PC-9 (cell line): ENCODE measurements at regions not wholly inside any gene's neighbourhood (a gene's known extent, or its start where the extent isn't known, plus 50 kb on each side); places are given as distances from the start of the nearest gene placed in this dataset.

Experiments
- BruUV-seq: library from RNA; stranded (reverse); fragments of 400-500 nt; replicated peaks from 2 replicates; lab custom pipeline; 2021; lab: Mats Ljungman, UMichigan
- CTCF ChIA-PET: fragments of 300-600 bp; sonication (Branson Sonifier 250); formaldehyde crosslinking; loops from one replicate; lab custom pipeline; 2022; ENCODE audit warnings: antibody characterized with exemption; lab: Charles Lee
- POLR2A ChIA-PET: fragments of 300-600 bp; sonication (Branson Sonifier 250); formaldehyde crosslinking; loops from one replicate; lab custom pipeline; 2022; ENCODE audit warnings: antibody characterized with exemption; ENCODE audit not compliant: unreplicated experiment; lab: Charles Lee
- DNase-seq, 2 experiments: peaks; one replicate each; pipeline versions ENCODE4 v3.0.0 to v3.0.0-alpha.2; 2015 to 2022; ENCODE audit warnings: mixed read lengths in 1 of 2
- H2AFZ ChIP-seq: fragments of 200-600 bp; sonication (generic); 2 replicates; pipeline ENCODE4 v1.8.1; 2017; ENCODE audit warnings: antibody characterized with exemption
- H3F3A ChIP-seq: fragments of 200-600 bp; sonication (generic); 2 replicates; pipeline ENCODE4 v1.8.1; 2017; ENCODE audit warnings: antibody characterized with exemption, mild to moderate bottlenecking, low read depth; ENCODE audit not compliant: insufficient read depth
- H3K27ac ChIP-seq: fragments of 200-600 bp; sonication (generic); 2 replicates; pipeline ENCODE4 v1.6.1; 2016; ENCODE audit warnings: mixed run types
- H3K27me3 ChIP-seq: fragments of 200-600 bp; sonication (generic); 2 replicates; pipeline ENCODE4 v1.6.1; 2016; ENCODE audit warnings: low read depth, mixed run types; ENCODE audit not compliant: insufficient read depth
- H3K36me3 ChIP-seq: fragments of 200-600 bp; sonication (generic); 2 replicates; pipeline ENCODE4 v1.6.1; 2016; ENCODE audit warnings: low read depth, mixed run types
- H3K4me1 ChIP-seq: fragments of 200-600 bp; sonication (generic); replicated peaks from 2 replicates; pipeline ENCODE4 v1.6.1; 2016; ENCODE audit warnings: mixed run types; ENCODE audit not compliant: insufficient read depth
- H3K4me2 ChIP-seq: fragments of 200-600 bp; sonication (generic); 2 replicates; pipeline ENCODE4 v1.6.1; 2017; ENCODE audit warnings: mixed run types
- H3K4me3 ChIP-seq: fragments of 200-600 bp; sonication (generic); 2 replicates; pipeline ENCODE4 v1.6.1; 2016; ENCODE audit warnings: mixed run types
- H3K79me2 ChIP-seq: fragments of 200-600 bp; sonication (generic); 2 replicates; pipeline ENCODE4 v1.6.1; 2017; ENCODE audit warnings: low read depth, mixed run types
- H3K9me2 ChIP-seq: fragments of 200-600 bp; sonication (generic); 2 replicates; pipeline ENCODE4 v1.8.1; 2017; ENCODE audit warnings: mild to moderate bottlenecking; ENCODE audit not compliant: insufficient read depth
- H3K9me3 ChIP-seq: fragments of 200-600 bp; sonication (generic); 2 replicates; pipeline ENCODE4 v1.8.1; 2016; ENCODE audit warnings: low read depth; ENCODE audit not compliant: insufficient read depth
- H4K20me1 ChIP-seq: fragments of 200-600 bp; sonication (generic); 2 replicates; pipeline ENCODE4 v1.8.1; 2017; ENCODE audit not compliant: insufficient read depth
- EZH2 ChIP-seq: fragments of 200-600 bp; sonication (generic); IDR thresholded peaks from 2 replicates; pipeline ENCODE4 v1.8.0; 2017; ENCODE audit warnings: antibody characterized with exemption, low read depth
- intact Hi-C: fragments of 100-400 bp; cut with micrococcal nuclease; formaldehyde crosslinking; loops from one replicate; pipeline ENCODE4 v1.10.0; 2022; ENCODE audit not compliant: unreplicated experiment
- TF ChIP-seq, protein P1 (sequence below): fragments of 200-600 bp; sonication (generic); conservative IDR thresholded peaks from 2 replicates; pipeline ENCODE4 v1.6.1; 2017; ENCODE audit warnings: mixed run types, antibody characterized with exemption, mild to moderate bottlenecking, moderate library complexity

DNA sequence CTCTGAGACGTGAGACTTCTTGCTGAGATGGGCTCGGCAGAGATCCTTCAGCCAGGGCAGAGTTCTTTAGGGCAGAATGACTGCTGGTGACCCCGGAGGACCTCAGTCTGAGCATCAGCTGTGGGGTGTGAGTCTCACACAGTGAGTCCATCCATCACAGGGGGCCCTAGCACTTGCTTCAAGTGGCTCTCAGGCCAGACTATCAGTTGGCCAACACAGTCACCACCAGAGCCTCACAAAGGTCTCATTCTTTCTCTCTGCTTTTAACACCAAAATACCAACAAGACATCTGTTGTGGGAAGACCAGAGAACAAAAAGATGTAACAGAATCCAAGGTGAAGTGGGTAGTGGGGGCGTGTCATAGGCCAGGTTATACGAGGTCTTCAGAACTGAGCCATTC is 345.6 kb upstream of the NRP1 start:
- intact Hi-C loops: no loop called here
- no peak overlapping the region for H3K4me3 ChIP-seq
- no peaks in the 10 kb centered on the region for H3K79me2 ChIP-seq
- no TSS peak for BruUV-seq
- H3K27me3 ChIP-seq: no peaks in the 10 kb centered on the region
- POLR2A ChIA-PET: no interaction called here
- no peak overlapping the region for H2AFZ ChIP-seq
- H3F3A ChIP-seq: no peaks in the 10 kb centered on the region
- H3K9me2 ChIP-seq: no peaks in the 10 kb centered on the region
- no peak for DNase-seq
- H3K9me3 ChIP-seq: 0 out of 2 replicates have a peak, but pooled peaks cover 5% of the 10 kb centered on the region
- H3K36me3 ChIP-seq: no peaks in the 10 kb centered on the region
- CTCF ChIA-PET: no interaction called here
- TF ChIP-seq, protein P1, sequence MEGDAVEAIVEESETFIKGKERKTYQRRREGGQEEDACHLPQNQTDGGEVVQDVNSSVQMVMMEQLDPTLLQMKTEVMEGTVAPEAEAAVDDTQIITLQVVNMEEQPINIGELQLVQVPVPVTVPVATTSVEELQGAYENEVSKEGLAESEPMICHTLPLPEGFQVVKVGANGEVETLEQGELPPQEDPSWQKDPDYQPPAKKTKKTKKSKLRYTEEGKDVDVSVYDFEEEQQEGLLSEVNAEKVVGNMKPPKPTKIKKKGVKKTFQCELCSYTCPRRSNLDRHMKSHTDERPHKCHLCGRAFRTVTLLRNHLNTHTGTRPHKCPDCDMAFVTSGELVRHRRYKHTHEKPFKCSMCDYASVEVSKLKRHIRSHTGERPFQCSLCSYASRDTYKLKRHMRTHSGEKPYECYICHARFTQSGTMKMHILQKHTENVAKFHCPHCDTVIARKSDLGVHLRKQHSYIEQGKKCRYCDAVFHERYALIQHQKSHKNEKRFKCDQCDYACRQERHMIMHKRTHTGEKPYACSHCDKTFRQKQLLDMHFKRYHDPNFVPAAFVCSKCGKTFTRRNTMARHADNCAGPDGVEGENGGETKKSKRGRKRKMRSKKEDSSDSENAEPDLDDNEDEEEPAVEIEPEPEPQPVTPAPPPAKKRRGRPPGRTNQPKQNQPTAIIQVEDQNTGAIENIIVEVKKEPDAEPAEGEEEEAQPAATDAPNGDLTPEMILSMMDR: no peak
- TF ChIP-seq EZH2: no peak
- H3K4me1 ChIP-seq: no peaks in the 10 kb centered on the region
- H3K27ac ChIP-seq: no peak overlapping the region
- no peak overlapping the region for H3K4me2 ChIP-seq
- H4K20me1 ChIP-seq: no peaks in the 10 kb centered on the region

DNA sequence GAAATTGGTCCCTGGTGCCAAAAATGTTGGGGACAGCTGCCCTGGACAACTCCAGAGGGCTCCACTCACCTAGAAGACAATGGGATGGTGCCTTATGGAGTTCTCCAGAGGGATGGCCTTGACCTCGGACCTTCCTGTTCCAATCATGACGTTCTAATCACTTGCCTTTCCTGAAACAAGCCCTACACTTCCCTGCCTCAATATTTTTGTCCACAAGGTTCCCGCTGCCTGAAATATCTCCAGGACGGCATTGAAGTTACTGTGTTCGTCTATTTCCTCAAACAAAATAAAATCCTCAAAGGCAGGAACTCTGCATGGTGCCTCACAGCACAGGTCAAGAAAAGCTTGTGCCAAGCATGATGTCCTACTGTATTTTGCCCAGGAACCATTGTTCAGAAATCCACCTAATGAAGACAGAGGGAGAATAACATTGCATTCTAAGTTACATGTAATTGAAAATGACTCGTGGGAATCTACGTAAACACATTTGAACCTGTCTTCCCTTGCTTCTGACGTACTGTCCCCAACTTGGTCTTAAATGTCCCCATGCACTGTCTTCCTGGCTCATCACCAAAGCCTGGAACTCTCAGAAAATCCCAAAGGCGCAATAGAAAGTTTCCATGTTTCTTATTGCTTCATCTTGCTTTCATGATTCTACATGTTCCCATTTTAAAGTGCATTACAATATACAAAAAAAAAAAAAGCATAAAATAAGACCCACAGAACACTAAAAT is 342.3 kb upstream of the NRP1 start:
- BruUV-seq: no TSS peak
- CTCF ChIA-PET: no interaction called here
- H3K4me1 ChIP-seq: no peaks in the 10 kb centered on the region
- no peak overlapping the region for H3K27ac ChIP-seq
- intact Hi-C loops: no loop called here
- no peak overlapping the region for H2AFZ ChIP-seq
- H3K79me2 ChIP-seq: no peaks in the 10 kb centered on the region
- no peaks in the 10 kb centered on the region for H4K20me1 ChIP-seq
- POLR2A ChIA-PET: interaction anchor here (0.6 kb wide), 1 partner anchor 15 kb away, joined by 4 read pairs; no protein-coding TSS in a partner anchor
- H3K9me2 ChIP-seq: no peaks in the 10 kb centered on the region
- no peaks in the 10 kb centered on the region for H3F3A ChIP-seq
- no peak for DNase-seq
- H3K4me3 ChIP-seq: no peak overlapping the region
- TF ChIP-seq EZH2: no peak
- TF ChIP-seq, protein P1: no peak
- H3K27me3 ChIP-seq: no peaks in the 10 kb centered on the region
- no peak overlapping the region for H3K4me2 ChIP-seq
- no peaks in the 10 kb centered on the region for H3K36me3 ChIP-seq
- no peaks in the 10 kb centered on the region for H3K9me3 ChIP-seq

DNA sequence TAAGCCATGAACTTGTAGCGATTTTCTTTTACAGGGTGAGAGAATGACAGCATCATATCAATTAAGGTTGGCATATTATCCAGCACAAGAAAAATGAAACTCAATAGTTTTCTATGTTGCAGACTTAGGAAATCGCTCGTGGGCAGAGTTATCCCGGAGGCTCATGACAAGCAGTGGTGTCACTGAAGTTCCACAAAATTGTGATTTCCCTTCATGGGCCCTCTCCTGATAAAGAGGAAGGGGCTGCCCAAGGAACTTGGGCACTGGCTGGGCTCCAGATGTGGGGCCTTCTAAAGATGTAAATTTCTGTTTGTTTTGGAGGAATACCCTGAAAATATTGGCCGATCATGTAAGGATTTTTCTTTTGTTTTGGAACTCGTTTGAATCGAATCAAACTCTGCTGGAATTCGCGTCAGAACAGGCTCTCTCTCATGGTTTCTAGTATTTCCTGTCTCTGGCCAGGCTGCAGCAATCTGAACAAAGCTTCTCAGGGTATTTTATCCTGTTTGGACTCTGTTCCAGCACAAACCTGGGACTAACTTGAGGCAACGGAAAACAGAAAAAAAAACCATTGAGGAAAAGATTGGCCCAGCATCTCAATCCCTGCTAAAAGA is 340.6 kb upstream of the NRP1 start:
- TF ChIP-seq, protein P1: no peak
- TF ChIP-seq EZH2: no peak
- CTCF ChIA-PET: no interaction called here
- DNase-seq: no peak
- BruUV-seq: no TSS peak
- Histone ChIP-seq H2AFZ (no peak overlapping the region), H3K9me3 (no peaks in the 10 kb centered on the region), H3K27ac (no peak overlapping the region), H3K27me3 (no peaks in the 10 kb centered on the region), H4K20me1 (no peaks in the 10 kb centered on the region), H3K36me3 (no peaks in the 10 kb centered on the region), H3F3A (no peaks in the 10 kb centered on the region), H3K9me2 (no peaks in the 10 kb centered on the region), H3K79me2 (no peaks in the 10 kb centered on the region), H3K4me2 (no peak overlapping the region), H3K4me1 (no peaks in the 10 kb centered on the region), H3K4me3 (no peak overlapping the region)
- intact Hi-C loops: no loop called here
- POLR2A ChIA-PET: no interaction called here
